ENCODE measurements at regions not wholly inside any gene's neighbourhood (a gene's known extent, or its start where the extent isn't known, plus 50 kb on each side); places are given as distances from the start of the nearest gene placed in this dataset.

- TF ChIP-seq EP300 (IDR thresholded peaks at IDR 0.05) (no peak), CTCF (IDR thresholded peaks at IDR 0.05) (no peak), POLR2A (IDR thresholded peaks at IDR 0.05) (no peak)
These were observed 293.6 kb upstream of the FLRT2 start for GRCh38 chr14:85236296-85236695.
